Breast epithelium (tissue), 4 donors: ENCODE measurements at regions not wholly inside any gene's neighbourhood (a gene's known extent, or its start where the extent isn't known, plus 50 kb on each side); places are given as distances from the start of the nearest gene placed in this dataset.

Experiments used
- DNase-seq, 2 donors: peaks; one replicate each; pipeline ENCODE4 v3.0.0-alpha.2; 2019; ENCODE audit warnings: low spot score in 2 of 2
- H3K27ac ChIP-seq, 2 donors: fragments of 200-600 bp; sonication (generic) in 1 of 2; one replicate each; pipeline ENCODE4 v1.5.1; 2016 to 2019; ENCODE audit warnings: mild to moderate bottlenecking in 1 of 2
- H3K27me3 ChIP-seq, 2 donors: fragments of 200-600 bp; sonication (generic) in 1 of 2; one replicate each; pipeline versions ENCODE4 v1.5.1 to v1.6.0; 2017 to 2019; ENCODE audit warnings: control low read depth in 1 of 2, mild to moderate bottlenecking in 1 of 2
- H3K36me3 ChIP-seq: fragments of 200-600 bp; one replicate; pipeline ENCODE4 v1.5.1; 2019
- H3K4me1 ChIP-seq, 2 donors: fragments of 200-600 bp; sonication (generic); one replicate each; pipeline ENCODE4 v1.5.1; 2016 to 2019; ENCODE audit warnings: control low read depth in 1 of 2
- H3K4me3 ChIP-seq, 3 donors: fragments of 200-600 bp; sonication (generic); 1 replicate in 2 of 3; 2 replicates in 1 of 3; pipeline ENCODE4 v1.5.1; 2016 to 2019; ENCODE audit warnings: mild to moderate bottlenecking in 3 of 3, moderate library complexity in 2 of 3
- H3K9me3 ChIP-seq, 2 donors: fragments of 200-600 bp; sonication (generic) in 1 of 2; one replicate each; pipeline ENCODE4 v1.5.1; 2016 to 2019; ENCODE audit warnings: control low read depth in 1 of 2
- POLR2A ChIP-seq: fragments of 450-650 bp; IDR thresholded peaks from one replicate; pipeline ENCODE4 v1.6.1; 2016; ENCODE audit warnings: antibody characterized with exemption, mild to moderate bottlenecking, moderate library complexity
- POLR2AphosphoS5 ChIP-seq, 3 donors: sonication (generic); formaldehyde crosslinking; IDR thresholded peaks; one replicate each; pipeline ENCODE4 v1.6.1; 2017; ENCODE audit warnings: antibody characterized with exemption in 3 of 3
- intact Hi-C: fragments of 100-400 bp; cut with DNase I; formaldehyde crosslinking; loops from one replicate; pipeline ENCODE4 v1.15.1; 2023; ENCODE audit warnings: low total_unique reads
- TF ChIP-seq, protein P1 (sequence below), 3 donors: fragments of 450-650 bp; IDR thresholded peaks; one replicate each; pipeline ENCODE4 v1.5.1; 2016 to 2017; ENCODE audit warnings: antibody characterized with exemption in 3 of 3, mild to moderate bottlenecking in 3 of 3, moderate library complexity in 3 of 3

DNA sequence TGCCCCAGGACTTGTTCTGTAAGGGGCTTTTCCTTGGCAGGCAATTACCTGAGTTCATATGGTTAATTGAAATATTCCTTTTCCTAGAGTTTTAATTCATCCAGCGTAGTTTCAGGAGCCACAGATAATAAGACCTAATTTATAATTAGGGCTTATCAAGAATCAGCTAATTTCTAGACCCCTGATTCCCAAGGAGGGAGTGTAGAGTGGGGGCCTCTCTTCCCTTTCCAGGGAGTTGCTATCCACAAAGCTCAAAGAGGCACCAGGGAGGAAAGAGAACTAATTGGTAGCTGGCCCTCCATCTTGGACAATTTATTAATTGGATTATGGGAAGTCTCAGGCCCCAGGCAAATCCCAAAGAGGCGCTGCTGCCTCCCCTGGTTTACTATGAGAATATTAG is 75.8 kb upstream of the ZNF618 start:
- Histone ChIP-seq H3K9me3 (no peaks in the 10 kb centered on the region), H3K4me3 (no peak overlapping the region), H3K27ac (no peak overlapping the region), H3K36me3 (no peaks in the 10 kb centered on the region), H3K4me1 (no peaks in the 10 kb centered on the region), H3K27me3 (no peaks in the 10 kb centered on the region)
- DNase-seq: no peak
- intact Hi-C loops: no loop called here
- TF ChIP-seq, protein P1, sequence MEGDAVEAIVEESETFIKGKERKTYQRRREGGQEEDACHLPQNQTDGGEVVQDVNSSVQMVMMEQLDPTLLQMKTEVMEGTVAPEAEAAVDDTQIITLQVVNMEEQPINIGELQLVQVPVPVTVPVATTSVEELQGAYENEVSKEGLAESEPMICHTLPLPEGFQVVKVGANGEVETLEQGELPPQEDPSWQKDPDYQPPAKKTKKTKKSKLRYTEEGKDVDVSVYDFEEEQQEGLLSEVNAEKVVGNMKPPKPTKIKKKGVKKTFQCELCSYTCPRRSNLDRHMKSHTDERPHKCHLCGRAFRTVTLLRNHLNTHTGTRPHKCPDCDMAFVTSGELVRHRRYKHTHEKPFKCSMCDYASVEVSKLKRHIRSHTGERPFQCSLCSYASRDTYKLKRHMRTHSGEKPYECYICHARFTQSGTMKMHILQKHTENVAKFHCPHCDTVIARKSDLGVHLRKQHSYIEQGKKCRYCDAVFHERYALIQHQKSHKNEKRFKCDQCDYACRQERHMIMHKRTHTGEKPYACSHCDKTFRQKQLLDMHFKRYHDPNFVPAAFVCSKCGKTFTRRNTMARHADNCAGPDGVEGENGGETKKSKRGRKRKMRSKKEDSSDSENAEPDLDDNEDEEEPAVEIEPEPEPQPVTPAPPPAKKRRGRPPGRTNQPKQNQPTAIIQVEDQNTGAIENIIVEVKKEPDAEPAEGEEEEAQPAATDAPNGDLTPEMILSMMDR (IDR thresholded peaks at IDR 0.05): no peak
- no peak for TF ChIP-seq POLR2A
- no peak for TF ChIP-seq POLR2AphosphoS5 (IDR thresholded peaks at IDR 0.05)

DNA sequence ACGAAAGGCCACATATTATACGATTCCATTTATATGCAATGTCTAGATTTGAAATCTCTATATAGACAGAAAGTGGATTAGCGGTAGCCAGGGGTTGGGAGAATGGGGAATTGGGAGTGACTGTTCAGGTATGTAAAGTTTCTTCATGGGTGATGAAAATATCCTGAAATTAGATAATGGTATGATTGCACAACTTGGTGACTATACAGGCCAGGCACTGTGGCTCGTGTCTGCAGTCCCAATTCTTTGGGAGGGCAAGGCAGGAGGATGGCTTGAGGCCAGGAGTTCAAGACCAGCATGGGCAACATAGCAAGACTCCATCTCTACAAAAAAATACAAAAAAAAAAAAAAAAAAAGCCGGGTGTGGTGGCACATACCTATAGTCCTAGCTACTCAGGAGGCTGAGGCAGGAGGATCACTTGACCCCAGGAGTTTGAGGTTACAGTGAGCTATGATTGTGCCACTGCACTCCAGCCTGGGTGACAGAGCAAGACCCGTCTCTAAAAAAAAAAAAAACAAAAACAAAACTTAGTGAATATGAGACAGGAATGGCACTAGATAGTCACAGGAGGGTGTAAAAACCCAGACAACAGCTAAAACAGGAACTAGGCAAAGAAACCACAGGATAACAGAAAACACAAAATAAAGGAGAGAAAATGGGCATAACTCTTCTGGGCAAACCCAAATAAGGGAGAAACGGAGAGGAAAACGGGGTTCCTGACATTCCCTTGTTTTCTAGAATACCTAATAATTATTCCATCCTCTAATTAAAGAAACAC is 72.1 kb upstream of the ZNF618 start:
- Histone ChIP-seq H3K9me3 (no peaks in the 10 kb centered on the region), H3K4me3 (no peak overlapping the region), H3K36me3 (no peaks in the 10 kb centered on the region), H3K27me3 (no peaks in the 10 kb centered on the region), H3K27ac (no peak overlapping the region), H3K4me1 (no peaks in the 10 kb centered on the region)
- no peak for DNase-seq
- intact Hi-C loops: no loop called here
- no peak for TF ChIP-seq POLR2AphosphoS5 (IDR thresholded peaks at IDR 0.05)
- no peak for TF ChIP-seq POLR2A
- TF ChIP-seq, protein P1 (IDR thresholded peaks at IDR 0.05): no peak

DNA sequence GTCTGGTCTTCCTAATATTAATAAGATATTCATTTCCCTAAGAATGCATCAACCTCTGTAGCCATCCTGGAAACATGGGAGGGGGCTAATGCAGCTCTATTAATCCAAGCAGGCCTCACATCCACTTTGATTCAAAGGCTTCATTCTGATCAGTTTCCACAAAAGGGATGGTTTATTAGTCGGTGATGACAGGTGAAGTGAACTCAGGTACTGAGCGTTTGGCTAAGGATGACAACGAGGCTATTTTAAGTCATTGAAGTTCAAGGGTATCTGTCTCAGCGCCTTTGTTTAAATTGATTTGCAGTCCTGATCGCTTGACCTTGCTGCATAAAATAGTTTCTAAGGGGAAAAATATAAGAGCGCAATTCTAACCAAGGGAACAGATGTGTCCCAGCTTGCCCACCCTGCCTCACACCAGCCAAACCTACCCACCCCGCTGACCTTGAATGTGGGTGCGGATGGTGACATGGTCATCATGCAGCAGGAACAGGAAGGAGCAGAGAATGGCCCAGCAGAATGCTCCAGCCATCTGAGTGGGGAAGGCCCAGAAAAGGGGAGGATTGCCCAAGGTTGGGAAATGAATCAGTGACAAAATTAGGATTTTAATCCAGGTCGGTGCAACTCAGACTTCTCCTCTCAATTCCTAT is 70.5 kb upstream of the ZNF618 start:
- H3K4me3 ChIP-seq: no peak overlapping the region
- no peak for DNase-seq
- H3K27ac ChIP-seq: no peak overlapping the region
- H3K36me3 ChIP-seq: no peaks in the 10 kb centered on the region
- intact Hi-C loops: no loop called here
- no peaks in the 10 kb centered on the region for H3K9me3 ChIP-seq
- H3K4me1 ChIP-seq: no peaks in the 10 kb centered on the region
- TF ChIP-seq POLR2A (no peak), POLR2AphosphoS5 (IDR thresholded peaks at IDR 0.05) (no peak)
- TF ChIP-seq, protein P1 (IDR thresholded peaks at IDR 0.05): no peak
- no peaks in the 10 kb centered on the region for H3K27me3 ChIP-seq

DNA sequence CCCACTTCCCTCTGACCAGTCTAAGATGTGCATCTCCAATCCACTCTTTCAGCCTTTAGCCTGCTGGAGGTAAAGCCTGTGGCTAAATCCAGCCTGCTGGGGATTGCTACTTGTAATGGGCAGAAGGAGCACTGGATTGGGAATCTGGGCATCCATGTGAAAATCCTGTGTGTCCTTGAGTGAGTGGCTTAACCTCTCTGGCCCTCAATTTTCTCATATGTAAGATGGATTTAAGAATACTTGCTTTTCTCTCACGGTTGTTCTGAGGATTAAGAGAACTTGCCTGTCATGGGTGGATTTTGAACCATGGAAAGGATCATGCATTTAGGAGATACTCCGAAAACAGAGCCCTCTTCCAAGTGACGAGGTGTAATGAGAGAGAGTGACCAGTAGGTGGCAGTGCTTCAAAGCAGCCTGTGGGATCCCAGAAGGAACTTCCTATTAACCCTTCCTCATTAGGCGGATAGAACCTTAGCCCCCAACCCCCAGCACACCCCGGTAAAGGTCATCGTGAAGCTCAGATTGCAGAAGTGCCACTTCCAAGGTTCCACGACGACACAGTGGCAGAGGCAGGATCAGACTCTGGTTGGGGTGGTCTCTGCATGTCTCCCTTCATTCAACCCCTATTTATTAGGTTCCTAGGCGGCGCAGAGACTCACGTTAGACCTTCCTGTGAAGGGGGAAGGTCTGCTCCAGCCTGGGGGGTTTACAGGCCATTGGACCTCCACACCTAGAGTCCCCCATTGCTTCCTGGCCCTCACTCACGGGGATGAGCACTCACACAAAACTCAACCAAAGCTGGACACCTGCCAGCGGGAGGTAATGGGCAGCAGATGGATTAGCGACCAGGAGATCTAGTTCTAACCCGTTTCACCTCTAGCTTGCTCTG is 68.7 kb upstream of the ZNF618 start:
- no peak overlapping the region for H3K27ac ChIP-seq
- intact Hi-C loops: no loop called here
- peak overlapping the region in 2 of 3 donors; percentile 30 to 58 for H3K4me3 ChIP-seq

More for the DNA sequence above, 68.7 kb upstream of the ZNF618 start:
- TF ChIP-seq, protein P1 (IDR thresholded peaks at IDR 0.05): peak; percentile 81 to 83 (median 83)
- no peak for TF ChIP-seq POLR2A
- TF ChIP-seq POLR2AphosphoS5 (IDR thresholded peaks at IDR 0.05): no peak
- H3K4me1 ChIP-seq: no peaks in the 10 kb centered on the region
- no peaks in the 10 kb centered on the region for H3K27me3 ChIP-seq
- no peaks in the 10 kb centered on the region for H3K9me3 ChIP-seq
- no peaks in the 10 kb centered on the region for H3K36me3 ChIP-seq
- no peak for DNase-seq
